Cardiac fibroblast (primary cell): ENCODE measurements at regions not wholly inside any gene's neighbourhood (a gene's known extent, or its start where the extent isn't known, plus 50 kb on each side); places are given as distances from the start of the nearest gene placed in this dataset.

ENCODE experiments used
- DNase-seq, 2 donors: peaks; one replicate each; pipeline versions ENCODE4 v3.0.0 to v3.0.0-alpha.2; 2010; ENCODE audit warnings: low read depth in 2 of 2
- H3K4me3 ChIP-seq, 2 donors: replicated peaks in 1 of 2; 1 replicate in 1 of 2; 2 replicates in 1 of 2; pipeline ENCODE4 v1.5.1; 2011; ENCODE audit warnings: low read depth in 2 of 2, low read length in 2 of 2, mild to moderate bottlenecking in 2 of 2, moderate library complexity in 1 of 2
- CTCF ChIP-seq: IDR thresholded peaks from one replicate; pipeline ENCODE4 v1.5.1; 2011; ENCODE audit warnings: low read depth, mild to moderate bottlenecking, low read length, inconsistent platforms

DNA sequence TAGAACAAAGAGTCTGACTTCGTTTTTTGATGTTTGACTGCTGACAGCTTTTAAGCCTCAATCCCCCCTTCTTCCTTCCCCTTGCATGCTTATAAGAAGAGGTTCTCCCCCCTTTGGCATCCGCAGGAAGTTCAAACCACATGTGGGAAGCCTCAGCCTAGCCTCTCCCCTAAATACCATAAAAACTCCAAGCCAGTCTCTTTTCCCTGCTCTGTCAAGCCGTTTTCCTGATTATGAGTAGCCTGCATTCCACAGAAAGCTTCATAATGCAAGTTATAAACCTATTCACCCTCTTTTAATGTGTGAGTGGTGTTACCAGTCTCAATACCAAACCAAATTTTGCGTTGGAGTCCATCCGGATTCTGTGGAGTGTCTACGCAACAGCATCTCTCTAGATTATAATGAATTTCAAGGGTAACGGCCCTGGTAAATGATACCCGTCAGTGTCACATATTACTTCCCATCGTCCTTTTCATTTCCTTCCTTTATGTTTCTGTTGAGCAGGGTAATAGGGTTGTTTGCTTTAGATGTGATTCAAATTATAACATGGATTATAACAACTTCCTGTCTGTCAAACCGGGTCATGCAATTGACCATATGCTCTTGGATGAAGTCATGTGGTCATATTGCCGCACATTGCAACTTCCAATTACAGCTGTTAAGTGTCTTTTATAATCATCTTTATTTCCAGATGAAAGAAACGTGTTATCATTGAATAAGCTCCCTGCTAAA, 717.5 kb downstream of the RWDD3 start:
- TF ChIP-seq CTCF = no peak
- no peak for DNase-seq
- no peak overlapping the region for H3K4me3 ChIP-seq

DNA sequence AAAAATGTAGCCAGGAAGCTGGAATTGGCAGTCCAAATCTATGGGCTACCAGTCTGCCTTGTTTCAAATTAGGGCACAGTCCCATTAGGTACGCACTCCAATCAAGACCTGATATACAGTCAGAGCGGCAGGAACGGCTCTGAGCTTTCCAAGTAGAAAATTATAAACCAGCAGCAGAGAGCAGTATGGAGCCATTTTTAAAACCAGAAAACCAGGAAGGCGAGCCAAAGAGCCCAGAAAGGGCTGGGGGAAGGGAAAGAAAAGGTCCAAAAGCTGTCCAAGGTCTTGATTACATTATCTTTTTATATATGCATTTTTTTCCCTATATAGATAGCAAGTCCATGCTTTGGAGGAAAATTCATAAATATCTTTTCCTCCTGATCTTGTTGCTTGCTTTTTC, 719.0 kb downstream of the RWDD3 start:
- DNase-seq = peak; percentile 9 to 37

DNA sequence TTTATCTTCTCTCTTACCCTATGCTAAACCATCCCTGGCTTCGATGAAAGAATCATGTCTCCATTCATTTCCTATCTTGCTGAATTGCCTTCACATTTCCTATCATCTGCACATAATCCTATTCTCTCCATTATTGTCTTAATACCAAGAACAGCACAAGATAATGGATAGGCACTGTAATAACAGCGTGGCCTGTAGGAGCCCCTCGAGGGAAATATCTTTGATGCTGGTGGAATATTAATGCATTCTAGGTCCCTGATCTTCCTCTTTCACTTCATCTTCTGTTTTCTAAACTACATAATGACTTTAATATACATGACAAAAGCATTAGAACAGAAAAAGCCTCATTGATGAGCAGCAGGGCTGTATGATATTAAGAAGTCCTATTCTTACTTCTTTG, 720.6 kb downstream of the RWDD3 start:
- no peak for DNase-seq
- TF ChIP-seq CTCF = no peak
- no peak overlapping the region for H3K4me3 ChIP-seq

More for the DNA sequence above, 719.0 kb downstream of the RWDD3 start:
- no peak overlapping the region for H3K4me3 ChIP-seq
- no peak for TF ChIP-seq CTCF

DNA sequence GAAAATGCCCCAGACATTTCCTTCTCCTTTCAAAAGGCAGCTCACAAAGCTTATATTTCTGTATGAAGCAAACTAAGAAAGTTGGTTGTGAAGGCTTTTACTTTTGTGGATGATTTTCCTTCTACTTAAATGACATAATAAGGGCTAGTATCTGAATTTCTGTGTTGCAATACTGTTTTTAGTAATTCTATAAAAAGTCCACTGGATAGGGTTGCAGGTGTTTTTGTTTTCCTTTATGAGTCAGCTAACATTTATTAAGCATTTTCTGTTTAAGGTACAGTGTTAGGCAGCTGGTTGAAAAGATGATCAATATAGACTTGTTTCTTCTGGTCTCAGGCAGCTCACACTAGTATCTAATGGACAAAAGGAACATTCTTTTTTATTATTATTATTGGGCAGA, 722.2 kb downstream of the RWDD3 start:
- no peak for TF ChIP-seq CTCF
- no peak overlapping the region for H3K4me3 ChIP-seq
- DNase-seq = no peak

DNA sequence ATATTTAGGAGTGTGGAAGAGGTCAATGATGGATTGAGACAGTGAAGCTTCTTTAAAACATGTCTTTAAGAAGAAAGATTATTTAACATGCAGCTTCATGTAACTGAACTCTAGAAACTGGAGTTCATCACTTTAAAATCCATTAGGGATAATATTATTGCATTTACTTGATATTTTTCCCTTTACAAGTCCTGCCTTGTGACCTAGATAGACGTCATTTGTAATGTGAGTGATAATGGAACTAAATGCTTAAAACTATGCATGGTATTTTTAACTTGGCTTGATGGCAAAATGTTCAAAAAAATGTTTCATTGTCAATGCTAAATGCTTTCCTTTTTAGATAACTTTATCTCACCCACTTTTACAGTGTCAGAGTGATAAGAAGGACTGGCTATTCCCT, 723.7 kb downstream of the RWDD3 start:
- DNase-seq = peak in 1 of 2 donors; percentile 28
- no peak overlapping the region for H3K4me3 ChIP-seq
- no peak for TF ChIP-seq CTCF

- TF ChIP-seq CTCF = no peak
- DNase-seq = no peak
- no peak overlapping the region for H3K4me3 ChIP-seq
Measured at GRCh38 chr1:95966866-95967265, 732.9 kb downstream of the RWDD3 start.

DNA sequence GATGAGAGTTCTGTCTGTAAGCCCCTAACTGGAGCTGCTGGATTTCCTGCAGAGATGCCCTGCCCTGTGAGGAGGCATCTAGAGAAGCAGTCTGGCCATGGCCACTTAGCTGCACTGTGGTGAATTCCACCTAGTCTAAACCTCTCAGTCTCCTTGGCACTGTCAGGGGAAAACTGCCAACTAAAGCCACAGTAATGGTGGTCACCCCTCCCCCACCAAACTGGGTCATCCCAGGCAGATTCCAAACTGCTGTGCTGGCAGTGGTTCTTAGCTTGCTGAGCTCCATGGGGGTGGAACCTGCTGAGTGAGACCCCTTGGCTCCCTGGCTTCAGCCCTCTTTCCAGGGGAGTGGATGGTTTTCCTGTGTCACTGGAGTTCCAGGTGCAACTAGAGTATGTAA, 740.6 kb downstream of the RWDD3 start:
- no peak for TF ChIP-seq CTCF

More for the DNA sequence above, 740.6 kb downstream of the RWDD3 start:
- peak in 1 of 2 donors; percentile 2 for DNase-seq
- no peak overlapping the region for H3K4me3 ChIP-seq
